NCI-H524 (cell line): ENCODE measurements at regions not wholly inside any gene's neighbourhood (a gene's known extent, or its start where the extent isn't known, plus 50 kb on each side); places are given as distances from the start of the nearest gene placed in this dataset.

ENCODE experiments used
- DNase-seq, 2 experiments: peaks; one replicate each; lab custom pipeline; 2025; lab: John Stamatoyannopoulos, UW

- DNase-seq, result no peak
Measured at GRCh38 chr11:88448131-88448670, 110.7 kb upstream of the CTSC start.

DNA sequence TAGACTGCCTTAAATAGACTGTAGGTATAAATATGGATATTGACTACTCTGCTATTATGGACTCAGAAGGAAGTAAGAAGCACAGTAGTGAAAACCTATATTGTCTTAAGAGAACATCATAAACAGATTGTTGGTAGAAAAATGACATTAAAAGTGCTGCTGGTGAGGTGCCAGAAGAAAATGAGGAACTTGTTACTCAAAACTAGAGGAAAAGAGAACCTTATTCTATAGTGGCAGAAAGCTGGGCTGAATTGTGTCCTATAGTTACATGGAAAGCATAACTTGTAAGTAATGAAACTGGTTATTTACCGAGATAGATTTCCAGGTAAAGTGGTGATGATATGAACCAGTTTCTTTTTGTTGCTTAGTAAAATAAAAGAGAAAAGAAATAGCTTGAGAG lies 109.7 kb upstream of the CTSC start:
- DNase-seq, result no peak

GRCh38 chr11:88439356-88439755 lies 101.8 kb upstream of the CTSC start:
- DNase-seq, result no peak

DNA sequence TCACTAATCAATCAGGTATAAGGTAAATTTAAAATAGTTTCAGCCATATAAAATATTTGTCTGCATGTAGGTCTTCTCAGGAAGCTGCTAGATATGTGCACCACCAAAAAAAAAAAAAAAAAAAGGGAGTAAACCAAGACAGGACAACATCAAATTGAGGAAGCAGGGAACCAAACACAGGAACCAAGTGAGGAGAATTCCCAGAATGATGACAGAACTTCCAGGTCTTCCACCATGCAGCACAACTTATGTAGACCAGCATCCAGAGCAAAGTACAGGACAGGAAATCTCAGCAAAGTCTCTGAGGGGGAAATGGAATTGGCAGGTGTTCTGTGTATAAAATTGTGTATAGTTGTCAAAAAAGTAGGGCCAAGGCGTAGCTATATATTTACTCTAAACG lies 101.2 kb upstream of the CTSC start:
- no peak for DNase-seq

- no peak for DNase-seq
Measured at GRCh38 chr11:88435415-88435814, 97.9 kb upstream of the CTSC start.

DNA sequence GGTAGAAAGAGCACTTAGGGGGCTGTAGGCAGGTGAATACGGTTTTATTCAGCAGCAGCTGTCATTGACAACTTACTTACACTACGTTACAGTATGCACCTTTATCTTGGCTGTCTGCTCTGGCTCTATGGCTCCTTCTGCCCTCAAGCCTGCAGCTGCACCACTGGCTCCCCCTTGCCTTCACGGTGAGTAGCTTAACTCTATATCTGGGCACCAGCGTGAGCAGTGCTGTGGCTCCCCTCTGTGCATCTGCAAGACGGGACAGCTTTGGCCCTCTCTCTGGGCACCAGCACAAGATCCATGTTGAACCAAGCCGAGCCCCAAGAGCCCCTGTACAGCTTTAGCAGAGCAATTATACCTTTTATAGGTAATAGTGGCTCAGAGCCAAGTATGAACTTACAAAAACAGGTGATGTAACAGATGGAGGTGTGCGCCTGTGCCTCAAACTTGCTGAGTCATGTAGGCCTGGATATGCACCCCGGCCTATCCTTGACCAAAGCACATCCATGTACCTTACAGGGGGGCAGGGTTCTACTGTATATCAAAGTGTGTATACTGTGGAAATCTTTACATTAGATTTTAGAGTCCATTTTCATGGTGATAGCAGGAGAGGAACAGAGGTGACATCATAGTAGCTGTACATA lies 96.9 kb upstream of the CTSC start:
- DNase-seq, result no peak

- DNase-seq, result no peak
Measured at GRCh38 chr11:88433536-88434230, 96.1 kb upstream of the CTSC start.

DNA sequence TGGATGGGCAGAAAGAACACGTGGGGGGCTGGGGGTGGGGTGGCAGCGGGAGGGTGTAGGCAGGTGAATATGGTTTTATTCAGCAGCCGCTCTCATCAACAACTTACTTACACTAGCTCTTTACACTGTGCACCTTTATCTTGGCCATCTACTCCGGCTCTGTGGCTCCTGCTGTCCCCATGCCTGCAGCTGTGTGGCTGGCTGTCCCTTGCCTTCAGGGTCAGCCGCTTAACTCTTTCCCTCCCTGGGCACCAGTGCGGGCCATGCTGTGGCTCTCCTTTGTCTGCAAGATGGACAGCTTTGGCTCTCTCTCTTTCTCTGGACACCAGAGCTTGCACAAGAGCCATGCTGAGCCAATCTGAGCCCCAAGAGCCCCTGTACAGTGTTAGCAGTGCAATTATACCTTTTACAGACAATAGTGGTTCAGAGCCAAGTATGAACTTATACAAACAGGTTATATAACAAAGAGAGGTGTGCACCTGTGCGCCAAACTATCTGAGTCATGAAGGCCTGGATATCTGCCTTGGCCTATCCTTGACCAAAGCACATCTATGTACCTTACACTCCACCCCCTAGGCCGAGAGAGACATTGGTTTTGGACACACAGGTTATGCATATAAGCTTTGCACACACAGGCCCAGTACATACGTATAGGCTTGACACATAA lies 94.3 kb upstream of the CTSC start:
- DNase-seq, result no peak

- peak in 1 of 2 experiments; percentile 14 for DNase-seq
Measured at GRCh38 chr11:88428959-88429358, 91.4 kb upstream of the CTSC start.

- DNase-seq, result no peak
Measured at GRCh38 chr11:88427719-88428118, 90.2 kb upstream of the CTSC start.

DNA sequence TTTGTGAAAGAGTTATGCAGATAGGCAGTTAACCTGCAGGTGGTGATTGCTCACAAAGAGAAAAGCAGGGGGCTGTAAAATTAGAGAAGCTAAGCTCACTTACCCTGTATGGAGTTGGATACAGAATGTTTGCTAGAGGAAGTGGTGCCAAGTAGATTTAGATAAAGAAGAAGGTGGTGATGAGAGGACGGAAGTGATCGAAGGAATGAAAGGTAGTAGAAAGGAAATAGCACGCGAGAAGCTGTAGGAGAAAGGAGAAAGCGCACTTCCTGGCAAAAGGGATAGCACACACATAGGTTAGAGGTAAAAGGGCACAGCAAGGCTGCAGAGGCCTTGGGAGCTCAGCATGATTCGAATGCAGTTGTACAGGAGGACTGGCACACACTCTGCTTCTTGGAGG lies 87.3 kb upstream of the CTSC start:
- DNase-seq, result no peak

DNA sequence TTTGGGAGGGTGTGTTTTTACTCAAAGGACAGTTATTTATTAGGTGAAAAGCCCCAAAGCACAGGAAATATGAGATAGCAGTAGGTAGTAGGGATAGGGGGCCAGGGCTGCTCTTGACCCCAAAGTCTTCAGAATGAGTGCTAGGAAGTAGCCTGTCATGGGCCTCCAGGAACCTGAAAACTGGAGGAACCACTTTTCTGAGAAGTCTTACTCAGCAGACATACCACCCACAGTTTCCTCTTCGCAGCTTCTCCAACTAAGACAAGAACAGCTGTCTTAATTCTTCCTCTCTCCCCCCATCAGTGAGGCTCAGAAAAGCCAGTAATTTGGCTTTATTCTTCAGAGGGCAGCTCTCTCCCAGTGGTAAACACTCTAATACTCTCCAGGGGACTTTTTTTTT lies 84.0 kb upstream of the CTSC start:
- no peak for DNase-seq

DNA sequence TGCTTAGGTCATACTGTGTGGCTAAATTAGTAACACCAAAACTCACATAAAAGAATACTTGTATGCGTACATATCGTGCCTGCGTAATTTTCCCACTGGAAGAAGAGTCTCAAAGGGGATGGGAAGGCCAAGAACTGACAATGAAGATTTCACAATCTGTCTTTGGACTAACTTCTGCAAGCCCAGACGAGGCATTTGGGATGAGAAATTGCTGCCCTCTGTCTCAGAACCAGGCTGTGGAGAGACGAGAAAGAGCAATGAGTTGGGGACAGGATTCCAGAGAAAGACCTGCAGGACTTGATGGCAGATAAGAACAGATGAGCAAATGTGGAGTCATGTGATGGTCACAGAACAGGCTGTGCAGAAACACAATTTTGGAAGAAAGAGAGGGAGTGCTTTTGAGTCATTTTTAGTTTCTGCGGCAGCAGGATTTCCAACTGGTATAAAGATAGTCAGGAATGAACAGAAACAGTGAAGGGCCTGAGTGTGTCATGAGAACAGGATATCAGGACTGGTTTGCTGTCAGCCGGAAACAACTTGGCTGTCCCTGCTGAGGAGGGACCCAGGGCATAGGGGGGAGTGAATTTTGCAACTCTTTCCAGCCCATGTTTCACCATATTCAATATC lies 82.7 kb upstream of the CTSC start:
- no peak for DNase-seq

- no peak for DNase-seq
Measured at GRCh38 chr11:88418508-88418907, 81.0 kb upstream of the CTSC start.

- DNase-seq, result no peak
Measured at GRCh38 chr11:88415495-88415894, 78.0 kb upstream of the CTSC start.

DNA sequence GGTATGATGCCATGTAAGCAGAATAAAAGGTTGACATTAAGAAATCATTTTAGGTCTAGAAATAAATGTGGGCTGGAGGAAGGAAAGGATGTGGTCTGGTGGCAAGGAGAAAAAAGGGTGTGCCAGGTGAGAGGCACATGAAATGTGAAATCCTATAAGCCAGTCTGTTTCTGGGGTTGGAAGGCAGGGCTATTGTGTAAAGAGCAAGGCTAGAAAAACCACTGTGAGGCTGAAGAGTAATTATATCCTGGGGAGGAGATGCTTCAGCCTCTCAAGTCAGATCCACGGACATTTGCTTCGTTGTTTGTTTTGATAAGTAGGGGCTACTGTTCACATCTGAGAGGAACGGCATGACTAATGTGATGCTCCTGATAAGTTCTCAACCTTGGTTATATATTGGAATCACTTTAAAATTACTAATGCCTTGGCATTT lies 77.5 kb upstream of the CTSC start:
- DNase-seq, result no peak

GRCh38 chr11:88414385-88414861 lies 76.9 kb upstream of the CTSC start:
- no peak for DNase-seq

DNA sequence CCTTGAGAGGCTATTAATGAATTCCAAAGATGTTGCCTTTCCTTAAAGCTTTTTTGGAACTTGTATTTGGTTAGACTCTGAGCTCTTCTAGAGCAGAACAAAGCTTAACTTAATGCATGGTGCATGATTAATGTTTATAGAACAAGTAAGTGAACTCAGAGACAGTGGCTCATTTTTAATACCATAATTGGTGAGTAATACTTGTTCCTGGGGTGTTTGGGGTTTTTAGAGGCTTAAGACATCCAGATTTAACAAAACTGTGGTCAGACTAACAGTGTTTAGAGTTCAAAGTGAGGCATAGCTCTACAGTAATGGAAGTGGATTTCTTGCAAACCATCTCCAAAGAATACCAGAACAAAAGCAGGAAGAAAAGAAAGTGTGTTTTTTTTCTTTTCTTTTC lies 73.7 kb upstream of the CTSC start:
- DNase-seq, result no peak

GRCh38 chr11:88410656-88411055 lies 73.1 kb upstream of the CTSC start:
- DNase-seq, result no peak

GRCh38 chr11:88410056-88410455 lies 72.5 kb upstream of the CTSC start:
- no peak for DNase-seq

DNA sequence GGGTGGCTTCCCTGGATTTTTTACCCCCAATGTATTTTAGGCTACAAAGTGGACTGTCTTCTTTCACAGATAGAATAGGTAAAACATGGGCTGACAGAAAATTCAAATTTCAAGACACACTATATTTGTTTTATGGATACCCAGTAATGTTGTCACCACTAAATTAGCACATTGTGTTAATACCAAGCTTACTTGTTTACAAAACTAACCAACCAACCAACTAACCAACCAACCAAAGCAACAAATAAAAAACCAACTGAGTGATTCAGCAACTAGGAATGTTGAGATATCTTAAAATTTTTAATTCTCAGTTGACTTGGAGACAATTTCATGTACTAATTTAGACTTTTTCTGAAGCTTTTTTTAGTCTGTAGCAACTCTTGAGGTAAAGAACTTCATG lies 69.3 kb upstream of the CTSC start:
- no peak for DNase-seq

DNA sequence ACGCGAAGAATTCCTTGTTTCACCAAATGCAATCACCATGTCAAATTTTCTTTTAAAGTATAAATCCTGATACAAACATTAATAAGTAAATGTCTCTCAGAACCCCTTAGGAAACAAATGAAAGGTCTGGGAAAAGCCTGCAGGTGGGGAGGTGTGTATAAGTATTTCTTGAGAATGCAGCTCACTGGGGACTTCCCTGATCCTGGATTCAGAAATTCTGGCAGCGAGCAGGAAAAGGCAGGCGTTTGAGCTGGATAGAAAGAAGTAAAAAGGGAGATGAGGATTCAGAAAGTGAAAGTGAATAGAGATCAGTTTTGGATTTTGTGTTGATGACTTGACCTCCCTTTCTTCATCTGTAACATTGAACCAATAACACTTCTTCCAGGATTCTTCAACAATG lies 68.3 kb upstream of the CTSC start:
- DNase-seq, result no peak
